Activated naive CD4-positive, alpha-beta T cell (primary cell): ENCODE measurements at regions not wholly inside any gene's neighbourhood (a gene's known extent, or its start where the extent isn't known, plus 50 kb on each side); places are given as distances from the start of the nearest gene placed in this dataset.

Experiments used
- DNase-seq, 4 experiments: peaks; one replicate each; lab custom pipeline; 2025; lab: John Stamatoyannopoulos, UW

DNA sequence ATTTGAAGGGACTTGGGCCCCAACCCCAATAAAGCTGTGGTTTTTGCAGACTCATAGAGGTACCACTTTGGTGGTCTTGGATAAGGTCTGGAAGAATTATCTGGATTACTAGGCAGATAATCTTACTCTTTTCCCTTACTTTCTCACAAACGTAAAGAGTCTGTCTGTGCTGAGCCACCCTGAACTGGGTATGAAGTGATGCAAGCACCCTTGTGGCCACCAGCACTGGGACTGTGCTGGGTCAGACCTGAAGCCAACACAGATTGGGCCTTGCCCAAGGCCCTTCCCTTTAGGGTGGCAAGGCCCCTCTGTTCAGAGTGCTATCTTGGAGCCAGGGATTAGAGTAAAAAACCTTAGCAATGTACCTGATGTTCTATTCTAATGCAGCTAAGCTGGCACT, 827.0 kb upstream of the RAB6C start:
- no peak for DNase-seq

- DNase-seq: no peak
These were observed 818.6 kb upstream of the RAB6C start for GRCh38 chr2:129160879-129161278.

DNA sequence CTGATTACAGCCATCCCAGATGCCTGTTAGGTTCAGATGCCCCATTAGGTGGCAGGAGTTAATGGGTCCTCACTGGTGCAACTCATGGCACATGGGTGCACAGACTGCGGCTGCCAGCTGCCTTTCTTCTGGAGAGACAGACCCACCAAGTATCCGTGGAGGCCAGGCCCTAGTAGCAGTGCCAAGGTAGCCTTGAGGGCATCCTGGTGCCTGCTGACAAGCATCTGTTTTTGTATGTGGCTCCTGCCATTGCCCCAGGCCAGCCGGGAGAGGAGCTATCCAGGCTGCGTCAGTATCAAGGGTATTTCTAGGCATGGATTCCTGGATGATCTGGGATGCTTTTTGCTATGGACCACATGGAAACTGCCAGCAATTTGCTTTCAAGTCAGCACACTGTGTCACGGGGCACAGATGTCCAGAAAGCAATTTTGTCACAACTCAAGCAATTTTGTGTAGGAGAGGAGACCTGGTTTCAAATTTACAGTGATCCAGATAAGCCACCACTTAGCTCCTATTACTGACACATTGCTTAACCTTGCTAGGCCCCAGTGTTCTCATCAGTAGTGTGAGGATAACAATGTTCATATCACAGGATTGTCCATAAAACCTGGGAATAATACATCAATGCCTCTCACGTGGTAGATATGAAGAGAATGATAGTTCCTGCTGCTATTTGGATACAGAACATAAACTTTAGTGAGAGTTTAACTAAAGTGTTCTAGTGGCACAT, 815.1 kb upstream of the RAB6C start:
- DNase-seq: no peak

GRCh38 chr2:129165006-129165405, 814.5 kb upstream of the RAB6C start:
- DNase-seq: no peak

DNA sequence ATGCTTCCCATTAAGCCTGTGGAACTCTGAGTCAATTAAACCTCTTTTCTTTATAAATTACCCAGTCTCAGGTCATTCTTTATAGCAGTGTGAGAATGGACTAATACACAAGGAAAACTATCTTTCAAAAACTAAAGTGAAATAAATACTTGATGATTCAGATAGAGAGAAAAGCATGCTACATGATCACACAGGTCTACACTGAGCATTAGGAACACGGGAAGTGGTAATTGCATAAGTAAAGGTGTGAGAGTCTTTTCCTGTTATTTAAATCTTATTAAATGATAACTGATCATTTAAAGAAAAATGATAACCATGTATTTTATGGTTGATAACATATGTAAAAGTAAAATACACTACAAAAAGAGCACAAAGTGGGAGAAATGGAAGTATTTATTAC, 812.0 kb upstream of the RAB6C start:
- DNase-seq: no peak

GRCh38 chr2:129170570-129170969, 808.9 kb upstream of the RAB6C start:
- DNase-seq: no peak

GRCh38 chr2:129174143-129174542, 805.3 kb upstream of the RAB6C start:
- no peak for DNase-seq

DNA sequence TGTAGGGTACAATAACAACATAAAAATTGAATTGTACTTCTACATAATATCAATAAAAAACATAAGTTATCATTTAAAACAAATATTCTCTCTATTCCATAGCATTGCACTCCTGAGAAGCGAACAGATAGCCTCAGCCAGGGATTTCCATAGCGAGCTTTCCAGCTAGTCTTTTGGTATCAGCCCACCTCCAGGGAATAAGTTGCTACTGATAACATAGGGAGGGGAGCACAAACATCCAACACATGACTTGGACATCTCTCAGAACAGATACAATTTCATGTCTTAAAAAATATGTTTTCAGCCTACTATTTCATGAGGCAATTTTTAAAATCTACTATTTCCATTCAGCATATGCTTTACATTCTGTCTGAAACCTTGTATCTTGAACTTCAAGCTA, 804.4 kb upstream of the RAB6C start:
- DNase-seq: no peak

- no peak for DNase-seq
These were observed 803.1 kb upstream of the RAB6C start for GRCh38 chr2:129176375-129176774.

GRCh38 chr2:129178356-129178755, 801.1 kb upstream of the RAB6C start:
- DNase-seq: no peak

DNA sequence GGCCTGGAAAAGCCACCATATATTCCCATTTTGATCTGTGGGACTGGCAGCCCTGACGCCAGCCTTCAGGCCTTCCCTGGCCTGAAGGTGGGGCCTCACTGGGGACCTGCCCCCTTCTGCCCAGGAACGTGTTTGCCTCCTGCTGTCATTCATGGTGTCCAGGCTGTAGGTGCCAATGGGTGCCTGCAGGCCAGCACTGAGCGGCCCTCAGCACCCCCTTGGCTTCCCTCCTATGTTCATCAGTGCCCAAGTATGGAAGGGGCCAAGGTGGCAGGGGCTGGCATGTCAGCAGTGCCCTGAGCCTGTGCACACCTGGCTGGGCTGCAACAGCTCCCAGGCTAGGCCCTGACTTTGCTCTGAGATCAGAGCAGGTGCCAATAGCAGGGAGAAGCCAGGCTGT, 800.3 kb upstream of the RAB6C start:
- DNase-seq: no peak

DNA sequence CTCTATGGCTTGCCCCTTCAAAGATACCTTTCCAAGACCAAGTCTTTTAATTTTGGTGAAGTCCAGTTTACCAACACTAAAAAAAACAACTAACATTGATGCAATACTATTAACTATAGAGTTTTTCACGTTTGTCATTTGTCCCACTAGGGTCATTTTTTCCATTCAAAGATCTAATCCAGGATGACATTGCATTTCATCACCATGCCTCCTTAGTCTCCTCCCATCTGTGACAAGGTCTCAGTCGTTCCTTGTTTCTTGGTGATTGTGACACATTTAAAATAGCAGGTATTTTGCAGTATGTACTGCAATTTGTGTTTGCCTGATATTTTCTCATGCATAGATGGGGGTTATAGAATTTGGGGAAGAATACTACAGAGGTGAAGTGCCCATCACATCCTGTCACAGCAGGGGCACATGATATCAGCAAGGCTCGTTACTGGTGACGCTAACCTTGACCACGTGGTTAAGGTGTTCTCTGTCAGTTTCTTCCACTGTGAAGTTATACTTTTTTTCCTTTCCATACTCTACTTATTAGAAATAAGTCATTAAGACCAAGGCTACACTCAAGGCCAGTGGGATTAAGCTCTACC, 799.2 kb upstream of the RAB6C start:
- no peak for DNase-seq

DNA sequence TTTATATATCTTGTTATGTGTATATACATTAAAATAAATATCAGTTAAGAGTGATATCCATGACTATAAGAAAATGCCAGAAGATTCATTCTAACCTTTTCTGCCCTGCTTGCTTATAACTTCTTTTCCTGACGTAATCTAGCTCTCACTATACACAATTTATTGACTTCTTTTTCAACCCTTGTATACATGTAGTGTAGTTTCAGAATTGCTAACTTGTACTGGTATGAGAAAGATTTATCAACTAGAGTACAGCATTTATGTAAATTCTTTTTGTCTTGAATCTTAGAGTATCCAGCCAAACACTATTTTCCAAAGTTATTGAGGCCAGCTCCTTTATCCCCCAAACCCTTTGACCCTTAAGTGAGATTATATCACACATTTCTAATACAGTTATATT, 798.0 kb upstream of the RAB6C start:
- DNase-seq: no peak

DNA sequence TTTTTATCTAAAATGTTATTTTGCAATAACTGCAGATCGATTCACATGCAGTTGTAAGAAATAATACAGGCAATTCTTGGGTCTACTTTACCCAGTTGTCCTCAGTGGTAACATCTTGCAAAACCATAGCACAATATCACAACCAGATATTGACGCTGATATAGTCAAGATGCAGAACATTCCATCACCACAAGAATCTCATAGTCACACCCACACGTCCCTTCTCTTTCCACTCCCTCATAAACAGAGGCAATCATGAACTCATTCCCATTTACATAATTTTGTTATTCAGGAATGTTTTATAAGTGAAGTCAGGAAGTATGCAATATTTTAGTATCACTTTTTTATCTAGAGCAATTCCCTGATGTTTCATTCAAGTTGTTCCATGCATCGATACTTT, 797.5 kb upstream of the RAB6C start:
- no peak for DNase-seq

DNA sequence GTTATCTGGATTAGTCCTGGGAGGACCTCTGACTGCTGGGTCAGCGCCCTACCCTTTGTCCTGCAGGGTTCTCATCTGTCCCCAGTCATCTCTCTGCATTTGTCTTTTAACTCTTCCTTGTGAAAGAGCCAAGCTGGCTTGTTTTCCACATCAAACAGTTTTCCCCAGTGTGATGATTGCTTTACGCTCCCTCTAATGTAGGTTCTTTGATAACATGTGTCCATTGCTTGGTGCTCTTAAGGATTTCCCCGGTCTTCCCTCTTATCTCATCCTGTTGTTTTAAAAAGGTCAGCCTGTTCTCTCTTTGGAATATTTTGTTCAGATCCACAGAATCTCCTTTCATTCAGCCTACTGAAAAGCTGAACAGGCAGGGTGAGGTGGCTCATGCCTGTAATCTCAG, 792.1 kb upstream of the RAB6C start:
- DNase-seq: no peak

DNA sequence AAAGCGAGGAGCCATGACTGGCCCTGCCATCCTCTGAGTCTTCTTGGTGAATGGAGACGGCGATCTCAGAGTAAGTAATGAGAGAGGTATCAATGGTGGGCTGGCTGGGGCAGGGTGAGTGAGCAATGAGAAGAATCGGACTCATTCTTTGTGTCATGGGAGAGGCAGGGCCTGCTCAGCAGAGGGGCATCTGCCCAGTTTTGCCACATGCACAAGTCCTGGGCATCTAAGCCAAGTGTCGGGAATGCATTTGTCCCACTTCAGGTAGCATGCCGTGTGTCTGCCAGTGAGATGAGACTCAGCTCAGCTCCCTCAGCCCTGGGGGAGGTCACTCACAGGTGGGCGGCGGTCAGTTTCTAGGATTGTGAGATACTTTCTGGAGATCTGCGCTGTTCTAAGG, 791.0 kb upstream of the RAB6C start:
- no peak for DNase-seq

DNA sequence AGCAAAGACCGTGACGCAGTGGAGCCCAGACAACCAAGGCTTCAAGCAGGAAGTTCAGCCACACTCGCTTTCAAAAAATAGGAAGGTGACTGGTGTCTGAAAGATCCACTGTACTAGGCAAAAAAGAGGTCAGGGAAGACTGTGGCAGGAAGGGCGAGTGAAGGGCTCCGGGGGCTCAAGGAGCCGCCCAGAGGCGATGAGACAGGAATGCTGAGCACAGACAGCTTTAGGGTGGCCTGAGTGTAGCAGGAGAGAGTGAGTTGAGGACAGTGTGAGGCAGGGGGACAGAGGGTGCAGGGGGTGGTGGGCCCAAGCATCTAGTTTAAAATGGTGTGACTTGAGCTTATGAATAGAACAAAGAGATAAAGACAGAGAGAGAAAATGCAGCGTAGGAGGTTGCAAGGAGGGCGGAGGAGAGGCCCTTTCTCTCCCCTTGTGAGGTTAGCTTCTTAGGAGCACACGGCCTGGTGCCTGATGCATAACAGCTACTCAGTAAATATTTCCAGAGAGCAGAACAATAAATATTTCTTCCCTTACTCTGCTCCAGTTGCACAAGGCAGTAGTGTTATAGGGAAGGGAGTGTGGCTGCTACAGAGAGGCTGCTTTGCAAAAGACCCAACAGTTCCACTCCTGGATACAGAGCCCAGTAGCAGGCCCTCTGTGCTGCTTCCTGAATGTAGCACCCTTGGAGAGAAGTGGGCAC, 789.7 kb upstream of the RAB6C start:
- DNase-seq: no peak

DNA sequence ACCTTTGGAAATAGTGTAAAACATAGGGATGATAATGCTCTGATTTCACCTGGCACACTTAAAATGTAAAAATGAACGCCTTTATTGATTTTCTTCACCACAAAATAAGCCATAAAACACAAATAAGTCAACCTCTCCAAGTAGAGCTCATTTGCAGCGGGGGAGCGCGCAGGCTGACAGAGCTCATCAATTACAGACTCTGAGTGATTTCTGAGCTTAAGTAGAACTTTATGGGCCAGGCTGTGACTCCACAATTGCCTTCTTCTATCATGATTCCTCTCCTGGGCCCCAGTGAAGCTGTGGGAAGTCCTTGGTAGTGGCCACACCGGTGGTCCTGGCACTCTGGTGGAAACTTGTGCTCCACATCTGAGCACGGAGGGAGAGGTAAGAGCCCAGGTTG, 789.0 kb upstream of the RAB6C start:
- no peak for DNase-seq

DNA sequence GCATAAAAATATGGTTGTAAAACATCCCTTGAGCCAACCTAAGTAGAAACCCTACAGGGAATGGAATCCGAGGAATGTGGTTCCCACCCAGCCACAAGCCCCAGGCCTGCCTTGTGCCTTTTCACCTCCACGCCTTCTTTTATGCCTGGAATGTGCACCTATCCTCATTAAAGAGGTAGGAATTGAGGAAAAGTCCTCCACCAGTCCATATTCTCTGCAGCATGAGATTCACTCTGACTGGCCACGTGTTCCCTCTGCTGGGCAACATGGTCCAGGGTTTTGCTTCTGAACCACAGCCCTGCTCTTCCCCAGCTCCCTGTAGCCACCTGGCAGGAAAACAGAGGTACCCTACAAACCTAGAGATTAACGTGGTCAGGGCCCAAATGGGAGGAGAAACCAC, 787.9 kb upstream of the RAB6C start:
- DNase-seq: no peak

GRCh38 chr2:129192117-129192516, 787.3 kb upstream of the RAB6C start:
- DNase-seq: no peak

DNA sequence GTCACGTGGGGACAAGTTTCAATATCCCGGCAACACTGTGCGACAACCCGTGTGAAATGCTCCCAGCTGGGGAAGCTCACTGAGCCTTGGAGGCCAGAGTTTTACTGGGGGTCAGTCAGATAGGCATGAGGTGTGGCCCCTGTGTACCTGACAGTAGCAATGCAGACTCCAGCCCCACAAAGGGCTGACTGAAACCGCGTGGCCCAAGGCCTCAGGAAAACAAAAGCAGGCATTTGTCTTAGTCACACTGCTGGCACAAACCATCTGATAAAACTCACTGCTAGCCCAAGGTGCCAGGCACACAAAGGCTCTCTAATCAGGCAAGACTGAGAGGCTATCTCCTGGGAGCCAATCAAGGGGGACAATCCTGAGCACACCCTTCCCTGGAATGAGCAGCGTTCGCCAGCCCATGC, 786.6 kb upstream of the RAB6C start:
- DNase-seq: no peak

DNA sequence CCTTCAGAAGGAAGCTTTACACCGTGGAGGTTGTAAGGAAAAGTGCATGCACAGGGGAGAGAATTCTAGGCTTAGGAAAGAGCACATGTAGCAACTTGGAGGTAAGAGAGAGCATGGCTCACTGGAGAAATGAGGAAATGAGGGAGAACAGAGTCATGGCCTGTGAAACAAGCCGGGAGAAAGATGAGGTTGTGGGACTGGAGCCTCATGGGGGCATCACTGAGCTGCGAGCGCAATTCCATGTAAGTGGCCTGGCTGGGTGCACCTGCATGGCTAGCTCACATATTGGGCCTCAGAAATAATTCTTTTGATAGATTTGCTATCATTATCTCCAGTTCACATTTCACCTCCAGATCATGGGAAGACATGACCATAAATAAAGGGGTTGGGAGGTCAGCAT, 785.5 kb upstream of the RAB6C start:
- no peak for DNase-seq

GRCh38 chr2:129199501-129199900, 780.0 kb upstream of the RAB6C start:
- DNase-seq: no peak

DNA sequence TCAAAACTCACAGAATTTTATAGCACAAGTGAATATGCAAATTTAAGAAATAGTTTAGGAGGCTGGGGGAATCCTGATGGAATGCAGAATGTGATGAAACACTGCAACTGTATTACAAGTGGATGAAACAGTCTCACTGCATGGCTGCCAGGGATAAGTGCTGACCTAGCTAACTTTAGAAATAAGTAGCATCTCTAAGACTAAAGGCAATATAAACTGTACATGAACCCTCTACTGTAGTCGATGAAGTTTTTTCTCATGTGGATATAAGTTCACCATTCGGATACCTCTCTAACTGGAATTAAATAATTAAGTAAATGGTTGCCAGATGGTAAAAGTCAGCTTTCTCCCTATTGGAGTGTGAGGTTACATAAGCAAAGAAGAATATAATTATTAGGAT, 777.8 kb upstream of the RAB6C start:
- no peak for DNase-seq
